HepG2 (cell line): ENCODE measurements at regions not wholly inside any gene's neighbourhood (a gene's known extent, or its start where the extent isn't known, plus 50 kb on each side); places are given as distances from the start of the nearest gene placed in this dataset.
A peak's percentile ranks its signal among the peaks of the same experiment; 100 is the strongest.

Source experiments
- ATF1 ChIP-seq: IDR thresholded peaks from 2 replicates; pipeline ENCODE4 v1.6.1; 2016; ENCODE audit warnings: mild to moderate bottlenecking, control low read depth
- FOXP4 ChIP-seq: sonication (generic); formaldehyde crosslinking; IDR thresholded peaks from 2 replicates; pipeline ENCODE4 v1.4.0; 2020; ENCODE audit warnings: missing genetic modification reagents
- HDAC2 ChIP-seq: sonication (generic); formaldehyde crosslinking; IDR thresholded peaks from 2 replicates; pipeline ENCODE4 v1.4.0; 2020; ENCODE audit warnings: missing genetic modification reagents
- HOXA5 ChIP-seq: sonication (generic); formaldehyde crosslinking; IDR thresholded peaks from 2 replicates; pipeline ENCODE4 v1.4.0; 2020; ENCODE audit warnings: missing genetic modification reagents
- KDM4B ChIP-seq: sonication (generic); formaldehyde crosslinking; IDR thresholded peaks from 2 replicates; pipeline ENCODE4 v1.4.0; 2020; ENCODE audit warnings: missing genetic modification reagents
- MTERF4 ChIP-seq: sonication (generic); formaldehyde crosslinking; IDR thresholded peaks from 2 replicates; pipeline ENCODE4 v1.8.0; 2023; ENCODE audit warnings: mild to moderate bottlenecking, missing genetic modification reagents
- PHB2 ChIP-seq: fragments of 450-650 bp; IDR thresholded peaks from 2 replicates; pipeline ENCODE4 v1.6.1; 2018; ENCODE audit not compliant: partially characterized antibody
- RARA ChIP-seq: IDR thresholded peaks from 2 replicates; pipeline ENCODE4 v1.6.1; 2016; ENCODE audit warnings: missing genetic modification reagents, missing compliant biosample characterization
- RNF219 ChIP-seq: sonication (generic); formaldehyde crosslinking; IDR thresholded peaks from 2 replicates; pipeline ENCODE4 v1.5.0; 2020; ENCODE audit warnings: mild to moderate bottlenecking, missing genetic modification reagents
- SP5 ChIP-seq: IDR thresholded peaks from 2 replicates; pipeline ENCODE4 v1.6.1; 2016; ENCODE audit warnings: low read depth, borderline replicate concordance
- STAG1 ChIP-seq: sonication (generic); formaldehyde crosslinking; IDR thresholded peaks from 2 replicates; pipeline ENCODE4 v1.4.0; 2020; ENCODE audit warnings: missing genetic modification reagents
- THRA ChIP-seq: sonication (generic); formaldehyde crosslinking; IDR thresholded peaks from 2 replicates; pipeline ENCODE4 v1.4.0; 2020; ENCODE audit warnings: missing genetic modification reagents, borderline replicate concordance
- U2AF2 ChIP-seq: fragments of 200-400 bp; formaldehyde crosslinking; IDR thresholded peaks from 2 replicates; pipeline ENCODE4 v1.6.1; 2017; ENCODE audit warnings: low read depth, mild to moderate bottlenecking, low read length
- ZNF124 ChIP-seq: sonication (generic); formaldehyde crosslinking; IDR thresholded peaks from 2 replicates; pipeline ENCODE4 v1.4.0; 2020; ENCODE audit warnings: missing genetic modification reagents
- ZNF441 ChIP-seq: sonication (generic); formaldehyde crosslinking; IDR thresholded peaks from 2 replicates; pipeline ENCODE4 v1.7.0; 2021; ENCODE audit warnings: missing genetic modification reagents, borderline replicate concordance
- ZNF468 ChIP-seq: sonication (generic); formaldehyde crosslinking; IDR thresholded peaks from 2 replicates; pipeline ENCODE4 v1.8.0; 2022; ENCODE audit warnings: mild to moderate bottlenecking, moderate library complexity, missing genetic modification reagents
- ZNF646 ChIP-seq: sonication (generic); formaldehyde crosslinking; IDR thresholded peaks from 2 replicates; pipeline ENCODE4 v1.9.0; 2021; ENCODE audit warnings: mild to moderate bottlenecking, missing genetic modification reagents
- ZNF766 ChIP-seq: sonication (generic); formaldehyde crosslinking; IDR thresholded peaks from 2 replicates; pipeline ENCODE4 v1.5.0; 2020; ENCODE audit warnings: missing genetic modification reagents, borderline replicate concordance

- TF ChIP-seq HOXA5 (CRISPR knock-in tag): no peak
- TF ChIP-seq ZNF124: no peak
- peak; percentile 73 for TF ChIP-seq RARA (CRISPR knock-in tag)
- TF ChIP-seq ZNF646: no peak
- TF ChIP-seq MTERF4: no peak
- TF ChIP-seq FOXP4 (CRISPR knock-in tag): peak; percentile 52; the same call in 1 of the 2 replicates
- 0 out of 2 replicates have a peak, but pooled peaks have one; percentile 29 for TF ChIP-seq RNF219
- TF ChIP-seq ZNF468 (CRISPR knock-in tag): no peak
- no peak for TF ChIP-seq KDM4B (CRISPR knock-in tag)
- no peak for TF ChIP-seq U2AF2
- peak; percentile 2; the same call in 1 of the 2 replicates for TF ChIP-seq STAG1
- no peak for TF ChIP-seq PHB2
- TF ChIP-seq ATF1 (CRISPR knock-in tag): no peak
- no peak for TF ChIP-seq ZNF766
- 0 out of 2 replicates have a peak, but pooled peaks have one; percentile 27 for TF ChIP-seq ZNF441 (CRISPR knock-in tag)
- TF ChIP-seq SP5: no peak
- TF ChIP-seq HDAC2: peak; percentile 21; the same call in 1 of the 2 replicates
- TF ChIP-seq THRA: no peak; the same call in 1 of the 2 replicates
Measured at GRCh38 chr12:46664761-46665287, 161.0 kb downstream of the SLC38A4 start (continued).
